Tibial nerve (tissue), 4 donors: ENCODE measurements at regions not wholly inside any gene's neighbourhood (a gene's known extent, or its start where the extent isn't known, plus 50 kb on each side); places are given as distances from the start of the nearest gene placed in this dataset.

Experiments used
- EP300 ChIP-seq, 2 donors: sonication (generic); formaldehyde crosslinking; IDR thresholded peaks; one replicate each; pipeline ENCODE4 v1.6.1; 2017; ENCODE audit warnings: antibody characterized with exemption in 2 of 2, mild to moderate bottlenecking in 1 of 2
- POLR2A ChIP-seq, 2 donors: fragments of 450-650 bp; IDR thresholded peaks; one replicate each; pipeline ENCODE4 v1.6.1; 2017; ENCODE audit warnings: antibody characterized with exemption in 2 of 2, mild to moderate bottlenecking in 2 of 2, moderate library complexity in 2 of 2
- TF ChIP-seq, protein P1 (sequence below), 5 experiments: fragments of 200-600 bp in 3 of 5; fragments of 450-650 bp in 2 of 5; sonication (generic) in 3 of 5; IDR thresholded peaks; one replicate each; pipeline ENCODE4 v1.5.1; 2016 to 2019; ENCODE audit warnings: antibody characterized with exemption in 5 of 5, mild to moderate bottlenecking in 3 of 5, moderate library complexity in 2 of 5

- TF ChIP-seq, protein P1, sequence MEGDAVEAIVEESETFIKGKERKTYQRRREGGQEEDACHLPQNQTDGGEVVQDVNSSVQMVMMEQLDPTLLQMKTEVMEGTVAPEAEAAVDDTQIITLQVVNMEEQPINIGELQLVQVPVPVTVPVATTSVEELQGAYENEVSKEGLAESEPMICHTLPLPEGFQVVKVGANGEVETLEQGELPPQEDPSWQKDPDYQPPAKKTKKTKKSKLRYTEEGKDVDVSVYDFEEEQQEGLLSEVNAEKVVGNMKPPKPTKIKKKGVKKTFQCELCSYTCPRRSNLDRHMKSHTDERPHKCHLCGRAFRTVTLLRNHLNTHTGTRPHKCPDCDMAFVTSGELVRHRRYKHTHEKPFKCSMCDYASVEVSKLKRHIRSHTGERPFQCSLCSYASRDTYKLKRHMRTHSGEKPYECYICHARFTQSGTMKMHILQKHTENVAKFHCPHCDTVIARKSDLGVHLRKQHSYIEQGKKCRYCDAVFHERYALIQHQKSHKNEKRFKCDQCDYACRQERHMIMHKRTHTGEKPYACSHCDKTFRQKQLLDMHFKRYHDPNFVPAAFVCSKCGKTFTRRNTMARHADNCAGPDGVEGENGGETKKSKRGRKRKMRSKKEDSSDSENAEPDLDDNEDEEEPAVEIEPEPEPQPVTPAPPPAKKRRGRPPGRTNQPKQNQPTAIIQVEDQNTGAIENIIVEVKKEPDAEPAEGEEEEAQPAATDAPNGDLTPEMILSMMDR (IDR thresholded peaks at IDR 0.05), result no peak
- TF ChIP-seq POLR2A (IDR thresholded peaks at IDR 0.05) (no peak), EP300 (IDR thresholded peaks at IDR 0.05) (no peak)
Observed at GRCh38 chr2:146251328-146251727, 1593.5 kb upstream of the ACVR2A start.
